Body of pancreas (tissue), 4 donors: ENCODE measurements at regions not wholly inside any gene's neighbourhood (a gene's known extent, or its start where the extent isn't known, plus 50 kb on each side); places are given as distances from the start of the nearest gene placed in this dataset.

Source experiments
- ATAC-seq: fragments of 150-250 bp; one replicate; pipeline ENCODE4 v1.9.1; 2016
- DNase-seq, 4 donors: peaks; one replicate each; pipeline ENCODE4 v3.0.0-alpha.2; 2019
- H3K27ac ChIP-seq, 4 donors: fragments of 200-600 bp; sonication (generic); 1 replicate in 3 of 4; 2 replicates in 1 of 4; pipeline versions ENCODE4 v1.5.1 to v1.6.1; 2016 to 2019; ENCODE audit warnings: mild to moderate bottlenecking in 1 of 4, mixed read lengths in 1 of 4, moderate library complexity in 1 of 4
- H3K27me3 ChIP-seq, 2 donors: fragments of 200-600 bp; sonication (generic); one replicate each; pipeline ENCODE4 v1.6.0; 2016; ENCODE audit warnings: mild to moderate bottlenecking in 1 of 2
- H3K36me3 ChIP-seq, 2 donors: fragments of 200-600 bp; sonication (generic); replicated peaks in 1 of 2; 2 replicates each; pipeline ENCODE4 v1.5.1; 2016; ENCODE audit warnings: low read depth in 2 of 2; ENCODE audit not compliant: insufficient read depth in 1 of 2
- H3K4me1 ChIP-seq: fragments of 200-600 bp; sonication (generic); one replicate; pipeline ENCODE4 v1.6.0; 2016
- H3K4me3 ChIP-seq, 2 donors: fragments of 200-600 bp; sonication (generic); 1 replicate in 1 of 2; 2 replicates in 1 of 2; pipeline ENCODE4 v1.5.1; 2016 to 2019
- H3K9me3 ChIP-seq, 3 donors: fragments of 200-600 bp; sonication (generic); 1 replicate in 2 of 3; 2 replicates in 1 of 3; pipeline ENCODE4 v1.5.1; 2016
- POLR2A ChIP-seq, 3 donors: fragments of 450-650 bp; IDR thresholded peaks; one replicate each; pipeline ENCODE4 v1.6.1; 2016; ENCODE audit warnings: antibody characterized with exemption in 3 of 3, mild to moderate bottlenecking in 2 of 3
- WGBS, 2 donors: methylation state at CpG; one replicate each; pipeline ENCODE4 v1.1.5; 2017; 5-methylcytosine and 5-hydroxymethylcytosine counted together
- intact Hi-C: fragments of 100-400 bp; cut with DNase I; formaldehyde crosslinking; loops from one replicate; pipeline ENCODE4 v1.15.1; 2023
- TF ChIP-seq, protein P1 (sequence below), 7 experiments: fragments of 450-650 bp in 4 of 7; fragments of 200-600 bp in 3 of 7; sonication (generic) in 3 of 7; IDR thresholded peaks; one replicate each; pipeline ENCODE4 v1.5.1; 2016 to 2019; ENCODE audit warnings: antibody characterized with exemption in 7 of 7

DNA sequence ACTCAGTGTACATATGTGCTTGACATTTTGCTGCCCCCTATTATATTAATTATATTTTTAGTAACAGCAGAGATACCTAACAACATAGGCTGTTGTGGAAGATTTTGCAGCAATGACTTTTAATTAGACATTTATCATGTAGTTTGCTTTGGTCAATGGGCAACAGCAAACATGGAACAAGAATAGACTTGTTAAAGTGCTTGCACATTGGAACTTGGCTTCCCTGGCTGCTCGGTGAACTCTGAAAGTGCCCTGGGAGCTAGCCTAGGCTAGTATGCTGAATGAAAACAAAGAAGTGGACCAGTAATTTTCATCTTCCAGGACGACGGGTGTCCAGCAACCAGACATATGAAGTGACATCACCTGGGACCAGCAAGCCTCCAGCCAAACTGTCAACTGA lies 1157.1 kb downstream of the ARAP2 start:
- H3K36me3 ChIP-seq: no peaks in the 10 kb centered on the region
- WGBS, 2 donors: 46 to 66% methylated on average over 3 of the region's 3 CpGs
- no peak overlapping the region for H3K4me3 ChIP-seq
- DNase-seq: no peak
- ATAC-seq: no peak
- no peaks in the 10 kb centered on the region for H3K27me3 ChIP-seq
- H3K27ac ChIP-seq: no peak overlapping the region
- no peaks in the 10 kb centered on the region for H3K4me1 ChIP-seq
- no peaks in the 10 kb centered on the region for H3K9me3 ChIP-seq
- intact Hi-C loops: no loop called here
- TF ChIP-seq, protein P1, sequence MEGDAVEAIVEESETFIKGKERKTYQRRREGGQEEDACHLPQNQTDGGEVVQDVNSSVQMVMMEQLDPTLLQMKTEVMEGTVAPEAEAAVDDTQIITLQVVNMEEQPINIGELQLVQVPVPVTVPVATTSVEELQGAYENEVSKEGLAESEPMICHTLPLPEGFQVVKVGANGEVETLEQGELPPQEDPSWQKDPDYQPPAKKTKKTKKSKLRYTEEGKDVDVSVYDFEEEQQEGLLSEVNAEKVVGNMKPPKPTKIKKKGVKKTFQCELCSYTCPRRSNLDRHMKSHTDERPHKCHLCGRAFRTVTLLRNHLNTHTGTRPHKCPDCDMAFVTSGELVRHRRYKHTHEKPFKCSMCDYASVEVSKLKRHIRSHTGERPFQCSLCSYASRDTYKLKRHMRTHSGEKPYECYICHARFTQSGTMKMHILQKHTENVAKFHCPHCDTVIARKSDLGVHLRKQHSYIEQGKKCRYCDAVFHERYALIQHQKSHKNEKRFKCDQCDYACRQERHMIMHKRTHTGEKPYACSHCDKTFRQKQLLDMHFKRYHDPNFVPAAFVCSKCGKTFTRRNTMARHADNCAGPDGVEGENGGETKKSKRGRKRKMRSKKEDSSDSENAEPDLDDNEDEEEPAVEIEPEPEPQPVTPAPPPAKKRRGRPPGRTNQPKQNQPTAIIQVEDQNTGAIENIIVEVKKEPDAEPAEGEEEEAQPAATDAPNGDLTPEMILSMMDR (IDR thresholded peaks at IDR 0.05): no peak
- TF ChIP-seq POLR2A (IDR thresholded peaks at IDR 0.05): no peak

DNA sequence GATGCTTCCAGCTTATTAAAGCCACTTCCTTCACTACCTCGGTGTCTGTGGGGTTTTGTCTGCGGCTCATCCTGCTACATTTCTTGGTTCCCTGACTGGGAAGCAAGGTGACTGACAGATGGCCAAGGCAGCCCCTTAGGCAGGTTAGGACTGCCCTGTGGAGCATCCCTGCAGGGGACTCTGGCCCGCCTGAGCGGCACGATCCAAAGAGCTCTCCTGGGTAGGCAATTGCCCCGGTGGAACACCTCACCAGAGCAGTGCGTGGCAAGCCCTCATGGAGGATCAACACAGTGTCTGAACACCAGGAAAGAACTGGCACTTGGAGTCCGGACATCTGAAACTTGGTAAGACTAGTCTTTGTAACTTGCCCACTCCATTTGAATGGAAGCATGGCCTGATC lies 1143.4 kb downstream of the ARAP2 start:
- 85 to 87% methylated on average over 8 of the region's 8 CpGs for WGBS, 2 donors
- ATAC-seq (no peak), DNase-seq (no peak)
- no peaks in the 10 kb centered on the region for H3K4me1 ChIP-seq
- no peaks in the 10 kb centered on the region for H3K36me3 ChIP-seq
- intact Hi-C loops: no loop called here
- H3K9me3 ChIP-seq: no peaks in the 10 kb centered on the region
- no peak overlapping the region for H3K27ac ChIP-seq
- H3K4me3 ChIP-seq: no peak overlapping the region
- TF ChIP-seq, protein P1 (IDR thresholded peaks at IDR 0.05): no peak
- TF ChIP-seq POLR2A (IDR thresholded peaks at IDR 0.05): no peak
- H3K27me3 ChIP-seq: no peaks in the 10 kb centered on the region

DNA sequence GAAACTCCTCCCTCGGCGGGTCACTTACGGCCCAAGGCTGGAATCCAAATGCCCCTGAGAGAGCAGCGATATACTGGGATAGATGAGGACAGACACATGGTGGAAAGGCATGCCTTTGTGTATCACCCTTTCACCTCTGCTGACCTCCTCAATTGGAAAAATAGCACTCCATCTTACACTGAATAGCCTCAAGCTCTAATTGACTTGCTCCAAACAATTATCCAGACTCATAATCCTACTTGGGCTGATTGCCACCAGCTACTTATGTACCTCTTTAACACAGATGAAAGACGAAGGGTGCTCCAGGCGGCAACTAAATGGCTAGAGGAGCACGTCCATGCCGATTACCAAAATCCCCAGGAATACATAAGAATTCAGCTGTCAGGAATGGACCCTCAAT lies 1142.2 kb downstream of the ARAP2 start:
- Histone ChIP-seq H3K9me3 (no peaks in the 10 kb centered on the region), H3K4me3 (no peak overlapping the region), H3K27ac (no peak overlapping the region), H3K27me3 (no peaks in the 10 kb centered on the region), H3K4me1 (no peaks in the 10 kb centered on the region), H3K36me3 (no peaks in the 10 kb centered on the region)
- intact Hi-C loops: no loop called here
- TF ChIP-seq POLR2A (IDR thresholded peaks at IDR 0.05): no peak
- TF ChIP-seq, protein P1 (IDR thresholded peaks at IDR 0.05): no peak
- 79 to 84% methylated on average over 8 of the region's 8 CpGs for WGBS, 2 donors
- DNase-seq: no peak
- ATAC-seq: no peak

DNA sequence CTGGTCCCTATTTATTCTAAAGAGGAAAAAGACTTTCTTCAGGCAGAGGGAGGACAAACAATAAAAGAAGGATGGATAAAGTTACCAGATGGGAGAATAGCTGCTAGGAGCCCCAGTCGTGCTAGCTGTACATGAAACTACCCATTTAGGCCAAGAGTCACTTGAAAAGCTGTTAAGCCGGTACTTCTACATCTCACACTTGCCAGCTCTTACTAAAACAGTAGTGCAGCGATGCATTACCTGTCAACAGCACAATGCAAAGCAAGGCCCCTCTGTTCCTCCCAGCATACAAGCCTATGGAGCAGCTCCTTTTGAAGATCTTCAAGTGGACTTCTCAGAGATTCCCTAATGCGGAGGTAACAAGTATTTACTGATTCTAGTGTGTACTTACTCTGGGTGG lies 1138.8 kb downstream of the ARAP2 start:
- Histone ChIP-seq H3K4me3 (no peak overlapping the region), H3K27me3 (no peaks in the 10 kb centered on the region), H3K9me3 (no peaks in the 10 kb centered on the region), H3K36me3 (no peaks in the 10 kb centered on the region), H3K4me1 (no peaks in the 10 kb centered on the region), H3K27ac (no peak overlapping the region)
- no peak for DNase-seq
- no peak for ATAC-seq
- intact Hi-C loops: no loop called here
- WGBS, 2 donors: 53 to 58% methylated on average over 4 of the region's 4 CpGs
- TF ChIP-seq, protein P1 (IDR thresholded peaks at IDR 0.05): no peak
- no peak for TF ChIP-seq POLR2A (IDR thresholded peaks at IDR 0.05)

DNA sequence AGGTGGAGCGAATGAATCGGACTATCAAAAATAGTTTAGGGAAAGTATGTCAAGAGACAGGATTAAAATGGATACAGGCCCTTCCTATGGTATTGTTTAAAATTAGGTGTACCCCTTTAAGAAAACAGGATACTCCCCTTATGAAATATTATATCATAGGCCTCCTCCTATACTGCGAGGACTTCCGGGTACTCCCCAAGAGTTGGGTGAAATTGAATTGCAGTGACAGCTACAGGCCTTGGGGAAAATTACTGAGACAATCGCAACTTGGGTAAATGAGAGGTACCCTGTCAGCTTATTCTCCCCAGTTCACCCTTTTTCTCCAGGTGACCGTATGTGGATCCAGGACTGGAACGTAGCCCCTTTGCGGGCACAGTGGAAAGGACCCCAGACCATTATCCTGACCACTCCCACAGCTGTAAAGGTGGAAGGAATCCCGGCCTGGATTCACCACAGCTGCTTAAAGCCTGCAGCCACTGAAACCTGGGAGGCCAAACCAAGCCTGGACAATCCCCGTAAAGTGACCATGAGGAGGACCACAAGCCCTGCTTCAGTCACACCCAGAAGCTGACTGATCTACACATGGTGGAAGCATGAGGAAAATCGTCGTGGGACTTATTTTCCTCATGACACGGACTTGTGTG lies 1138.1 kb downstream of the ARAP2 start:
- WGBS, 2 donors: 71 to 78% methylated on average over 12 to 13 of the region's 13 CpGs
- ATAC-seq: no peak

More for the DNA sequence above, 1138.1 kb downstream of the ARAP2 start:
- Histone ChIP-seq H3K27ac (no peak overlapping the region), H3K4me1 (no peaks in the 10 kb centered on the region), H3K27me3 (no peaks in the 10 kb centered on the region), H3K36me3 (no peaks in the 10 kb centered on the region), H3K9me3 (no peaks in the 10 kb centered on the region), H3K4me3 (no peak overlapping the region)
- DNase-seq: no peak
- TF ChIP-seq, protein P1 (IDR thresholded peaks at IDR 0.05): no peak
- no peak for TF ChIP-seq POLR2A (IDR thresholded peaks at IDR 0.05)
- intact Hi-C loops: no loop called here
